DND-41 (cell line): ENCODE measurements at regions not wholly inside any gene's neighbourhood (a gene's known extent, or its start where the extent isn't known, plus 50 kb on each side); places are given as distances from the start of the nearest gene placed in this dataset.

Source experiments
- EZH2 ChIP-seq: IDR thresholded peaks from 3 replicates; pipeline ENCODE4 v1.6.1; 2012; ENCODE audit warnings: borderline replicate concordance, low read depth, mild to moderate bottlenecking, moderate library complexity, low read length, inconsistent platforms; ENCODE audit not compliant: severe bottlenecking
- TF ChIP-seq, protein P1 (sequence below): IDR thresholded peaks from 2 replicates; pipeline ENCODE4 v1.5.1; 2012; ENCODE audit warnings: borderline replicate concordance, low read length, moderate library complexity, mild to moderate bottlenecking; ENCODE audit not compliant: poor library complexity, severe bottlenecking; ENCODE audit errors: extremely low read depth

DNA sequence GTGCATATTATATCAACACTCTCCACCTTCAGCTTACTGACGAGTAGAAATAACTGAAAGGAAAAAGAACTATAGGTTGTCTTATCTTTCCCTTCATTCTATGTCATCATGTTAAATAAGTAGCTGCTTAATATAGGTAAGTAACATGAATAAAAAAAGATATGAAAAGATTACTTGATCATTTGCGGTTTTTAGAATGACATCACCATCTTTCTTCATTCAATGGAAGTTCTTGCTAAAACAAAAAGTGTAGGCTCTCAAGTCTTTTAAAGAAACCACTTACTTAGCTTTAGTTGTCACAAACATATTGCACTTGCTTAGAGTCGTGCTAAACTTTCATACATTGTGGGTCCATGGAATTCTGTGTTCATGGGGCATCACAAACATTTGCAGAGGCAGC, 331.1 kb upstream of the DEPDC1 start:
- TF ChIP-seq, protein P1, sequence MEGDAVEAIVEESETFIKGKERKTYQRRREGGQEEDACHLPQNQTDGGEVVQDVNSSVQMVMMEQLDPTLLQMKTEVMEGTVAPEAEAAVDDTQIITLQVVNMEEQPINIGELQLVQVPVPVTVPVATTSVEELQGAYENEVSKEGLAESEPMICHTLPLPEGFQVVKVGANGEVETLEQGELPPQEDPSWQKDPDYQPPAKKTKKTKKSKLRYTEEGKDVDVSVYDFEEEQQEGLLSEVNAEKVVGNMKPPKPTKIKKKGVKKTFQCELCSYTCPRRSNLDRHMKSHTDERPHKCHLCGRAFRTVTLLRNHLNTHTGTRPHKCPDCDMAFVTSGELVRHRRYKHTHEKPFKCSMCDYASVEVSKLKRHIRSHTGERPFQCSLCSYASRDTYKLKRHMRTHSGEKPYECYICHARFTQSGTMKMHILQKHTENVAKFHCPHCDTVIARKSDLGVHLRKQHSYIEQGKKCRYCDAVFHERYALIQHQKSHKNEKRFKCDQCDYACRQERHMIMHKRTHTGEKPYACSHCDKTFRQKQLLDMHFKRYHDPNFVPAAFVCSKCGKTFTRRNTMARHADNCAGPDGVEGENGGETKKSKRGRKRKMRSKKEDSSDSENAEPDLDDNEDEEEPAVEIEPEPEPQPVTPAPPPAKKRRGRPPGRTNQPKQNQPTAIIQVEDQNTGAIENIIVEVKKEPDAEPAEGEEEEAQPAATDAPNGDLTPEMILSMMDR: no peak
- TF ChIP-seq EZH2: no peak
